Stomach smooth muscle (tissue), 2 donors: ENCODE measurements at regions not wholly inside any gene's neighbourhood (a gene's known extent, or its start where the extent isn't known, plus 50 kb on each side); places are given as distances from the start of the nearest gene placed in this dataset.
A peak's percentile ranks its signal among the peaks of the same experiment; 100 is the strongest.
"Not testable (repeated sequence)": the region's sequence is repeated elsewhere in the genome, so short reads cannot be mapped to it uniquely, and the experiment has no call there.

Experiments
- H3K27ac ChIP-seq: one replicate; pipeline ENCODE4 v1.7.0; 2013; ENCODE audit warnings: mild to moderate bottlenecking, low read length, inconsistent platforms
- H3K27me3 ChIP-seq, 2 donors: one replicate each; pipeline ENCODE4 v1.7.0; 2013; ENCODE audit warnings: low read length in 2 of 2; ENCODE audit not compliant: insufficient read depth in 2 of 2, control insufficient read depth in 1 of 2
- H3K36me3 ChIP-seq, 2 donors: one replicate each; pipeline ENCODE4 v1.7.0; 2013; ENCODE audit warnings: low read length in 2 of 2; ENCODE audit not compliant: control insufficient read depth in 2 of 2, insufficient read depth in 2 of 2
- H3K4me1 ChIP-seq: one replicate; pipeline ENCODE4 v1.7.0; 2013; ENCODE audit warnings: low read length; ENCODE audit not compliant: control insufficient read depth, insufficient read depth
- H3K4me3 ChIP-seq, 2 donors: one replicate each; pipeline ENCODE4 v1.7.0; 2013; ENCODE audit warnings: low read length in 2 of 2
- H3K9ac ChIP-seq, 2 donors: one replicate each; pipeline ENCODE4 v1.7.0; 2013; ENCODE audit warnings: low read length in 2 of 2, mild to moderate bottlenecking in 1 of 2
- H3K9me3 ChIP-seq, 2 donors: one replicate each; pipeline ENCODE4 v1.7.0; 2013; ENCODE audit warnings: low read length in 2 of 2; ENCODE audit not compliant: control insufficient read depth in 2 of 2
- donor health status: healthy.
- donor health status: Pancreatic carcinoma.

GRCh38 chr7:69373171-69374043 is 224.9 kb upstream of the AUTS2 start:
- H3K4me3 ChIP-seq: peak overlapping the region in 1 of 2 donors; percentile 29
- no peaks in the 10 kb centered on the region for H3K9me3 ChIP-seq
- H3K27ac ChIP-seq: peak overlapping the region; percentile 31
- H3K36me3 ChIP-seq: no peaks in the 10 kb centered on the region
- H3K4me1 ChIP-seq: peaks cover 11% of the 10 kb centered on the region
- no peaks in the 10 kb centered on the region for H3K27me3 ChIP-seq
- no peak overlapping the region for H3K9ac ChIP-seq

DNA sequence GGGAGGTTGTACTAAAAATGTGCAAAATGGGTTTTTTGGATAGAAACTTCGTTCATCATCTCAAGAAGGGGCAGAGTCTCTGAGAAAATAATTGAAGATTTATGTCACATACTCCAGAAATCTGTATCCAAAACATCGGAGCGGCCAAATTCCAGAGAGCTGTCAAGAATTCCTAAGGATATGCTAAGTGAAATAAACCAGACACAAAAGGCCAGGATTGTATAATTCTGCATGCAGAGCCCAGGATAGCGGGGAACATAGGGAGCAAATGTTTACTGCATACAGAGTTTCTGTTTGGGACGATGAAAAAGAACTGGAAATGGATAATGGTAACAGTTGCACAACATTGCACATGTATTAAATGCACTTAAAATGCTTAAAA is 224.2 kb upstream of the AUTS2 start:
- H3K36me3 ChIP-seq: no peaks in the 10 kb centered on the region
- H3K27ac ChIP-seq: peak overlapping the region; percentile 31
- no peak overlapping the region for H3K9ac ChIP-seq
- no peaks in the 10 kb centered on the region for H3K27me3 ChIP-seq
- H3K4me1 ChIP-seq: peaks cover 11% of the 10 kb centered on the region
- H3K4me3 ChIP-seq: peak overlapping the region in 1 of 2 donors; percentile 29
- no peaks in the 10 kb centered on the region for H3K9me3 ChIP-seq

DNA sequence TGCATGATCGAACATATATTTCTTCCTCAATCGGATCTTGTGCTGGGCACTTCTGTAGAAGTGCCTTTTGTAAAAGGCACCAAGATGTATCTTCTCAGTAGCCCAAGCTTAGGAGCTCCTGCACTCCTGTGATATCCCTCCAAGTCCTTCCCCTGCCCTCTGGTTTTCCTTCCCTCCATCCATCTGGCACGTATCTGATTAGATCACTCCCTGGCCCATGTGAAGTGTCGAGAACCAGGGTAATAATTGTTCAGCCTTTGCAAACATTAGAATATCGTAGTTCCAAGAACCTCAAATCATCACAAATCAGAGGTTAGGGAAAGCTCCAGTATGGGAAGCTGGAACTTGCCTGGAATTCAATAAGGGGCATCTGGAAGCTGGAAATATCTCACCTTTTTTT is 221.1 kb upstream of the AUTS2 start:
- H3K9me3 ChIP-seq: no peaks in the 10 kb centered on the region
- H3K9ac ChIP-seq: no peak overlapping the region
- H3K4me1 ChIP-seq: peaks cover 9% of the 10 kb centered on the region
- no peak overlapping the region for H3K4me3 ChIP-seq
- no peaks in the 10 kb centered on the region for H3K27me3 ChIP-seq
- H3K36me3 ChIP-seq: no peaks in the 10 kb centered on the region
- no peak overlapping the region for H3K27ac ChIP-seq

DNA sequence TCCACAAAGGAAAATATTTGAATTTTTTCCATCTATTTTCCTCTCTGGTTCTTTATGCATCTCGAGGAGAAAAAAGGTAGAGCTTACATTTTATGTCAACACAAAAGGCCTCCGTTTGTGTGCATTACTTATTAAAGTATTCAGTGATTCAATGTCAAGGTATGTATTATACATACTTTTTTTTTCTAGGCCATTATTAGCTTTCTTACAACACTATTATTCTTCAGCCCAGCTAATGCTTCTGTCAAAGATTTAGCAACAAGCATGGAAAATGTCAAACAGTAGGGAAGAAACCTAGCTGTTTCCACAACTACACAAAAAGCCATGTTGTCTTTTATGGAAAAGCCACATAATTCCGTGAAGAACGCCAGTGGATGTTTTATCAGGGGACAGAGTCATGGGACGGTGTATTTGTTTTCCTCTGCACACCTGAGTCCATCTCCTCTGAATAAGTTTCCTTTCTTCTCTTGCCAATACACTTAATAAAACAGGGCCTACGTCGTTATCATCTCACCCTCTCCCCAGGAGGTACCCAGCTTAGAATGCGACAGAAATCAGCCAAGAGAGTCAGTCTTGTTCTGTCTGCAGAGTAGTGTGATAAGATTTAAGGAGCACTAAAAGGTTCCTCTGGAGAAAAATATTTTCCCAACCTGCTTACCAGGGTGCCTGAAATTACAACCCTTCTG is 209.7 kb upstream of the AUTS2 start:
- H3K4me3 ChIP-seq: no peak overlapping the region
- no peaks in the 10 kb centered on the region for H3K36me3 ChIP-seq
- H3K27me3 ChIP-seq: no peaks in the 10 kb centered on the region
- H3K9ac ChIP-seq: no peak overlapping the region
- H3K9me3 ChIP-seq: no peaks in the 10 kb centered on the region
- no peak overlapping the region for H3K27ac ChIP-seq
- peaks cover 3% of the 10 kb centered on the region for H3K4me1 ChIP-seq

DNA sequence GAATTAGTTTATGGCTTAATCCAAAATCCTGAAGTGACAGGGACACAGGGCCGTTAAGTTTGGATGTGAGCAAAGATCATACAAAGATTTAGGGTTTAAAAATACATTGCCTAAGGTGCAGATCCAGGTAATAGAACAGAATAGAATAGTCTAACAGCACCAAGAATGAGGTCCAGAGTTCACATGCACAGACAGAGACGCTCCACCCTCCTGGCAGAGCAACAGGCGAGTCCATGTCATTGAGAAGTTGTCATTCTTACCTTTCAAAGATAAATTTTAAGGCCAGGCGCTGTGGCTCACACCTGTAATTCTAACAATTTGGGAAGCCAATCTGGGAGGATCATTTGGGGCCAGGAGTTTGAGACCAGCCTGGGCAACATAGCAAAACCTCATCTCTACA is 209.1 kb upstream of the AUTS2 start:
- Histone ChIP-seq H3K27me3 (no peaks in the 10 kb centered on the region), H3K4me3 (no peak overlapping the region), H3K4me1 (peaks cover 3% of the 10 kb centered on the region), H3K9me3 (no peaks in the 10 kb centered on the region), H3K36me3 (no peaks in the 10 kb centered on the region), H3K27ac (no peak overlapping the region), H3K9ac (no peak overlapping the region)

GRCh38 chr7:69393912-69394311 is 204.4 kb upstream of the AUTS2 start:
- H3K9me3 ChIP-seq: not testable (repeated sequence)

DNA sequence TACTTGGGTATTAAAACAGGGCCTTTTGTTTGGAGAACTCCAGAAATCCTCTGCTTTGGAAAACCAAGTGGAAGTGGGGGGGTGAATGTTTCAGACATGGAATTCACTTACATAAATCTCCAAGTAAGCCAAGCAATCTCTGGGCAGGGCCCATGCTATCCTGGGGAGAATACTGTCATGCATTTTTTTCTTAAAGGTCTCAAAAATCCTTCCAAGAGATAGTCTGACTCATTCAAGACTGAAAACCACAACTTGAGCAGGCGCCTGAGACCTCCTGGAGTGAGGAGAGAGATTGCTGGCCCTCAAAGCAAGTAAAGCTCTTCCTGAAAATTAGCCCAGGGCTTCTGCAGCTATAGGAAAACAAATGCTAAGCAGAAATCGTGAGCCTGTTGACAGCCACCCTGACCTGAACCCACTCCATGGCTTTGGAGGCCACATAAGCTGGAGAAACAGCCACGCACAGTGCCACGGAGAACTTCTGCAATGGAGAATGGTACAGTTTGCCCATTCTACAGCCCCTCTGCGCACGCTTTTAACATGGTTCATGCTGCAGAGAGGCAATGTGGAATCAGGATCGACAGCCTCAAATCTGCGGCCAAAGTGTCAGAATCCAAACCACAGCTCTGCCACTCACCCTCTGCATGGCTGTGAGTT is 203.1 kb upstream of the AUTS2 start:
- no peaks in the 10 kb centered on the region for H3K36me3 ChIP-seq
- H3K9ac ChIP-seq: no peak overlapping the region
- peak overlapping the region in 1 of 2 donors; percentile 15 for H3K4me3 ChIP-seq
- H3K9me3 ChIP-seq: no peaks in the 10 kb centered on the region
- no peak overlapping the region for H3K27ac ChIP-seq
- peaks cover 8% of the 10 kb centered on the region for H3K4me1 ChIP-seq
- no peaks in the 10 kb centered on the region for H3K27me3 ChIP-seq

More at GRCh38 chr7:69393912-69394311, 204.4 kb upstream of the AUTS2 start:
- not testable (repeated sequence) for H3K4me3 ChIP-seq, H3K27me3 ChIP-seq, H3K9ac ChIP-seq, H3K27ac ChIP-seq, H3K4me1 ChIP-seq, H3K36me3 ChIP-seq

- Histone ChIP-seq H3K27me3 (no peaks in the 10 kb centered on the region), H3K9me3 (no peaks in the 10 kb centered on the region), H3K4me1 (peaks cover 8% of the 10 kb centered on the region), H3K36me3 (no peaks in the 10 kb centered on the region), H3K4me3 (no peak overlapping the region), H3K27ac (no peak overlapping the region), H3K9ac (no peak overlapping the region)
Observed at GRCh38 chr7:69398986-69399385, 199.3 kb upstream of the AUTS2 start.

DNA sequence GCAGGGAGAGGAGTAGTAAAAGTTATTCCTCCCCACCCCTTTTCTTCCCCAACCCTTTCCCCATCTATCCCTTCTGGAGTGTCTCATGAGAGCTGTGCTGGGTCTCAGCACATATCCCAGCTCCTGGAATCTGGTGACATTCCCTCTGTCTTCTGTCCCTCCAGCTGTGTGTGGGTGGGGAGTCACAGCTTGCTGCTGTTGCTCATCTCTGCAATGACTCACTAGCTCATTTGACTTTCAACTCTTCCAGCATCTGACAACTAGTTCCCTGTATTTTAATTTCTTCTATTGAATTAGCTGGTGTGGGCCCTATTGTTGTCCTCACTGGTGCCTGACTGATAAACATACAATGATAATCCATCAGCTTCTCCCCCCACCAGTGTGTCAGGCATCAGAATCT is 198.9 kb upstream of the AUTS2 start:
- Histone ChIP-seq H3K4me3 (no peak overlapping the region), H3K27ac (no peak overlapping the region)

DNA sequence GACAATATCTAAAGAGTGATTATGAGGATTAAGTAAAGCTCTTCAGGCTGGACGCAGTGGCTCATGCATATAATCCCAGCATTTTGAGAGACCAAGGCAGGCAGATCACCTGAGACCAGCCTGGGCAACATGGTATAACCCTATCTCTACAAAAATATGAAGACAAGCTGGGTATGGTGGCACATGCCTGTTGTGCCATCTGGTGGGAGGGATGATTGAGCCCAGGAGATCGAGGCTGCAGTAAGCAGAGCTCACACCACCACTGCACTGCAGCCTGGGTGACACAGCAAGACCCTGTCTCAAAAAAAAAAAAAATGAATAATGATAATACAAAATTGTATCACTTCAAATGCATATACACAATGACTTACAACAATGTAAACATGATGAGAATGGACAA is 195.6 kb upstream of the AUTS2 start:
- Histone ChIP-seq H3K27me3 (no peaks in the 10 kb centered on the region), H3K9ac (no peak overlapping the region), H3K9me3 (no peaks in the 10 kb centered on the region), H3K4me3 (no peak overlapping the region), H3K36me3 (no peaks in the 10 kb centered on the region), H3K4me1 (no peaks in the 10 kb centered on the region), H3K27ac (no peak overlapping the region)

More for the DNA sequence above, 198.9 kb upstream of the AUTS2 start:
- peaks cover 8% of the 10 kb centered on the region for H3K4me1 ChIP-seq
- H3K9ac ChIP-seq: no peak overlapping the region
- H3K27me3 ChIP-seq: no peaks in the 10 kb centered on the region
- H3K9me3 ChIP-seq: no peaks in the 10 kb centered on the region
- H3K36me3 ChIP-seq: no peaks in the 10 kb centered on the region
